ENCODE measurements at regions not wholly inside any gene's neighbourhood (a gene's known extent, or its start where the extent isn't known, plus 50 kb on each side); places are given as distances from the start of the nearest gene placed in this dataset.

DNA sequence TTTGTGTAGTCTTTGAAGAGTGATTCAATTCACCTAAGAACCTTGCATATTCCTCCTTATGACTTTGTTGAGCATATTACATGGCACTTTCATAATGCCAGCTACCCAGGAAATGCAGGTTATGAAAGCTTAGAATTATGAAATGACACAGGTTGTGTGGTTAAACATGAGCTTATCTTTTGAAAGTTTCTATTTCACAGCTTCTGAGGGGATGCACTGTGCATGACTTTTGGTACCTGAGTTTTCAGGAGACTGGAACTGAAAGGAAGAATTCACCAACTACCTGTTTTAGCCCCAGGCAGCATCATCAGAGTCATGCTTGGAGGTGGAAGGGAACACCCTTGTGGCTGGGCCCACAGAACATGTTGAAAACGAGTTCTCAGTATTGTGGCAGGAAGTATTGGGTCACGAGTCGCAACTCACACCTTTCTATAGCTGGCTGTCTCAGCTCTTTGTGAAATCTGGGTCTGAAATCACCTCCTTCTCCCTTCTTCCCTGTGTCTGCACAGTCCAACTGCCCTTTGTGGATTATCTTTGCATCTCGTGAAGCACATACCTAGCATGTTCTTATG is 228.2 kb downstream of the PTEN start:
- no peak for TF ChIP-seq ATF3 (CRISPR knock-in tag; conservative IDR thresholded peaks at IDR 0.05)
- no peak for TF ChIP-seq USF2 (CRISPR knock-in tag; IDR thresholded peaks at IDR 0.05)
- no peak for TF ChIP-seq CTCF (IDR thresholded peaks at IDR 0.05)
- TF ChIP-seq, protein P1, sequence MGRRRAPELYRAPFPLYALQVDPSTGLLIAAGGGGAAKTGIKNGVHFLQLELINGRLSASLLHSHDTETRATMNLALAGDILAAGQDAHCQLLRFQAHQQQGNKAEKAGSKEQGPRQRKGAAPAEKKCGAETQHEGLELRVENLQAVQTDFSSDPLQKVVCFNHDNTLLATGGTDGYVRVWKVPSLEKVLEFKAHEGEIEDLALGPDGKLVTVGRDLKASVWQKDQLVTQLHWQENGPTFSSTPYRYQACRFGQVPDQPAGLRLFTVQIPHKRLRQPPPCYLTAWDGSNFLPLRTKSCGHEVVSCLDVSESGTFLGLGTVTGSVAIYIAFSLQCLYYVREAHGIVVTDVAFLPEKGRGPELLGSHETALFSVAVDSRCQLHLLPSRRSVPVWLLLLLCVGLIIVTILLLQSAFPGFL (CRISPR knock-in tag; IDR thresholded peaks at IDR 0.05; ENCODE audit: borderline replicate concordance), result no peak
- TF ChIP-seq E2F1 (CRISPR knock-in tag; IDR thresholded peaks at IDR 0.05), result no peak
- TF ChIP-seq FOXJ3 (CRISPR knock-in tag; IDR thresholded peaks at IDR 0.05; ENCODE audit: borderline replicate concordance), result no peak
- TF ChIP-seq CREM (CRISPR knock-in tag; IDR thresholded peaks at IDR 0.05), result no peak
- TF ChIP-seq ZNF512 (CRISPR knock-in tag; IDR thresholded peaks at IDR 0.05; ENCODE audit: borderline replicate concordance), result no peak
- no peak for TF ChIP-seq E2F5 (CRISPR knock-in tag; IDR thresholded peaks at IDR 0.05)
- no peak for TF ChIP-seq AR (CRISPR knock-in tag; IDR thresholded peaks at IDR 0.05)
- TF ChIP-seq NR2C2 (CRISPR knock-in tag; IDR thresholded peaks at IDR 0.05), result no peak
- TF ChIP-seq CDX4 (CRISPR knock-in tag; IDR thresholded peaks at IDR 0.05; ENCODE audit: borderline replicate concordance), result no peak
